Hepatocyte (in vitro differentiated cells): ENCODE measurements at regions not wholly inside any gene's neighbourhood (a gene's known extent, or its start where the extent isn't known, plus 50 kb on each side); places are given as distances from the start of the nearest gene placed in this dataset.

Source experiments
- EZH2 ChIP-seq: fragments of 200-600 bp; sonication (generic); IDR thresholded peaks from 2 replicates; pipeline ENCODE4 v1.6.1; 2016; ENCODE audit warnings: antibody characterized with exemption, mild to moderate bottlenecking, borderline replicate concordance
- EZH2phosphoT487 ChIP-seq: fragments of 200-600 bp; sonication (generic); IDR thresholded peaks from one replicate; pipeline ENCODE4 v1.6.1; 2018; ENCODE audit warnings: antibody characterized with exemption, mild to moderate bottlenecking, low read depth, moderate library complexity; ENCODE audit not compliant: unreplicated experiment, severe bottlenecking
- TF ChIP-seq, protein P1 (sequence below): fragments of 200-600 bp; sonication (generic); IDR thresholded peaks from 2 replicates; pipeline ENCODE4 v1.5.1; 2016; ENCODE audit warnings: antibody characterized with exemption, mild to moderate bottlenecking; ENCODE audit not compliant: poor library complexity

DNA sequence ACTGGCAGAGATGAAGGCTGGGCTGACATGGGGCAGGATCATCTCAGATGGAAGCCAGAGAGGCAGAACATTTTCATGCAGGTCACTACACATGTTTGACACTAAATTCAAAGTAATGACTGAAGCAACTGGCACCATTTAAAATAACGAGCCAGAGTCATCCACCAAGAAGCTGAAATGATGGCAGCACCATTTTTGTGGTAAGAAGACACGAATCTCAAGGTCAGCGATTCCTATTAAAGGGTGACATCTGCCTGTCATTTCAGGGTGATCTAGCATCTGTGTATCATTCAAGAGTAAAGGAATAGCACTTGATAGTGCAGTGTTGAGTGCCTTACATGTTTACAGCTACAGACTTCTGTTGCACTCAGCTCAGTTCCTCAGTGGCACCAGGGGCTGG lies 113.4 kb upstream of the C11orf87 start:
- TF ChIP-seq EZH2 (no peak), EZH2phosphoT487 (no peak)
- TF ChIP-seq, protein P1, sequence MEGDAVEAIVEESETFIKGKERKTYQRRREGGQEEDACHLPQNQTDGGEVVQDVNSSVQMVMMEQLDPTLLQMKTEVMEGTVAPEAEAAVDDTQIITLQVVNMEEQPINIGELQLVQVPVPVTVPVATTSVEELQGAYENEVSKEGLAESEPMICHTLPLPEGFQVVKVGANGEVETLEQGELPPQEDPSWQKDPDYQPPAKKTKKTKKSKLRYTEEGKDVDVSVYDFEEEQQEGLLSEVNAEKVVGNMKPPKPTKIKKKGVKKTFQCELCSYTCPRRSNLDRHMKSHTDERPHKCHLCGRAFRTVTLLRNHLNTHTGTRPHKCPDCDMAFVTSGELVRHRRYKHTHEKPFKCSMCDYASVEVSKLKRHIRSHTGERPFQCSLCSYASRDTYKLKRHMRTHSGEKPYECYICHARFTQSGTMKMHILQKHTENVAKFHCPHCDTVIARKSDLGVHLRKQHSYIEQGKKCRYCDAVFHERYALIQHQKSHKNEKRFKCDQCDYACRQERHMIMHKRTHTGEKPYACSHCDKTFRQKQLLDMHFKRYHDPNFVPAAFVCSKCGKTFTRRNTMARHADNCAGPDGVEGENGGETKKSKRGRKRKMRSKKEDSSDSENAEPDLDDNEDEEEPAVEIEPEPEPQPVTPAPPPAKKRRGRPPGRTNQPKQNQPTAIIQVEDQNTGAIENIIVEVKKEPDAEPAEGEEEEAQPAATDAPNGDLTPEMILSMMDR = no peak
